HG03025 (cell line): ENCODE measurements at regions not wholly inside any gene's neighbourhood (a gene's known extent, or its start where the extent isn't known, plus 50 kb on each side); places are given as distances from the start of the nearest gene placed in this dataset.

Experiments
- ATAC-seq: cut with Tn5 transposase; IDR thresholded peaks from one replicate; pipeline ENCODE4 v1.9.1; 2021; ENCODE audit warnings: mild to moderate bottlenecking, moderate library complexity; ENCODE audit not compliant: unreplicated experiment, low FRiP score

DNA sequence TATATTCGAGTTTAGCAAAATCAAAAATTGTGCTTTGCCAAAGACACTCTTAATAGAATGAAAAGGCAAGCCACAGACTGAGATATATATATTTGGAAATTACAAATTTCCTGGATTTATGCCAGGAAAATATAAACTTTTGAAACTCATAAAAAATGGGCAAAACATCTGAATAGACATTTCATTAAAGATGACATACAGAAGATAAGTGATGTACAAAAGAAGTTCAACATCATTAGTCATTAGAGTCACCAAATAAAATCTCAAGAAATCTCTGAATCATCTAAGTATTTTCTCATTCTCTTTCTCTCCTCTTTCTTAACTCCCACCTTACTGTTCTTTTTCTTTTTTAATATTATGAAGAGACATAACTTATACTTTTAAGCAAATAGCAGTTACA lies 921.1 kb downstream of the DSC3 start:
- ATAC-seq: no peak

DNA sequence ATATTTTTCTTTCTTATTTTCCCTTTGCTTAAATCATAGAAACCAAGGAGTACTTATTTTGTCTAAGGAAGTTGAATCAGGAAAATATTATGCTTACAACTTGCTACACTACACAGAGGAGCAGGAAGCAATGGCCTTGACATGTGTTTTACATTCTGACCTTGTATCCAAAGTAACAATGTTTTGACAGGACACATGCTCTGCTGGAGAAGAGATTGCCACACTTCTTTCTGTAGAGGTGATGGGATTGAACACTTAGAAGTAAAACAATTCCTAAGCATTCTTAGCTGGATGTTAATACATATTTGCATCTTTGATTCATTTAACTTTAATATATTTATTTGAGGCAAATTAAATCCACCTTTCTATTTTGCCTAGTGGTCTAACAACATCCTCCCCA lies 929.1 kb downstream of the DSC3 start:
- ATAC-seq: no peak

DNA sequence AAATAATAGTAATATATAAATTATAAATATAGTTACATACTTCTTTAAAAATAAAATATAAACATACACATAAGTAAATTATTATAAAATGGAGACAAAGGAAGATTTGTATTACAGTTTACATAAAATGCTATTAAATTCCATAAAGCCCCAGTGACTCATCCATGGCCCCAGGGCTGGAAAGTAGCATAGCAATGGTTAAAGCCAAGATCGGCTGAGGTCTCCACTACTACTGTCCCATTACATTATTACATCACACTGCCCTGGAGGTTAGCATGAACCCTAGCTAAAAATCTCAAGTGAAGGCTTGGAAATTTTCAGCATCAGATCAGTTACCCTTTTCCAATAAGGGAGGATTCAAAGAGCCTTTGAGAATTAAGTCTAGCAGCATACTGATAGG lies 936.2 kb downstream of the DSC3 start:
- ATAC-seq: no peak

DNA sequence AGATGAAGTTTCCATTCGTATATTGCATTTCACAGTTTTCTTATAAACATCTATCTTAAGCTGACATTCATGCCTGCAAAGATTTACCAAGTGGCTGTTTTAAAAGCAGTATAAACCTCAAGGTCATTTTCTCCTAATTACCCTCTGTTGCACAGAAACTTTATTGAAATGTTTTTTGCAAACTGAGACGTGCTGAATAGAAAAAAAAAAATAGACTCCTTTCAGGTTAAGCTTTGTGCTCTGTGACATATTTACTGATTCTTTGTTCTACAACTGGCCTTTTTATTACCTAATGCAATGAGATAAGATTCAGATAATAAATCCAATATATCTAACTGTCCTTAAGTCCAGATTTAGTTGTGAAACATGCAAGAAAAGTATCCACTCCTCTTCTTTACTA lies 938.7 kb downstream of the DSC3 start:
- no peak for ATAC-seq

DNA sequence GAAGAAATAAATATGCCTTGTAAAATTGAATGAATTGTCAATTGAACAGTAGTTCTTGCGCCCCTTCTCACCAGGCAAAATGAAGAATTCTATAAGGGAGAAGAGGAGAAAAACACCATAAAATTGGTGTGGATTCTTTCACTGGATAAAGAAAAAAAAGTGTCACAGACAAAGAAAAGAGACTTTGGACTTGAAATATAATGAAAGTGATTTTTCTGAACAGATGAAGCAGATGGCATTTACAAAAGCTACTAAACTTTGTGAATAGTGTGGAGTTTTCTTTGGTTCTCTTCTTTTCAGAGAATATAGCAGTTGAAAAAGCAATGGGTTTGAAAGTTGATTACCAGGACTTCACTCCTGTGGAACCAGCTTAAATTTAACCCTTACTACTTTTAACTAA lies 945.7 kb downstream of the DSC3 start:
- no peak for ATAC-seq

DNA sequence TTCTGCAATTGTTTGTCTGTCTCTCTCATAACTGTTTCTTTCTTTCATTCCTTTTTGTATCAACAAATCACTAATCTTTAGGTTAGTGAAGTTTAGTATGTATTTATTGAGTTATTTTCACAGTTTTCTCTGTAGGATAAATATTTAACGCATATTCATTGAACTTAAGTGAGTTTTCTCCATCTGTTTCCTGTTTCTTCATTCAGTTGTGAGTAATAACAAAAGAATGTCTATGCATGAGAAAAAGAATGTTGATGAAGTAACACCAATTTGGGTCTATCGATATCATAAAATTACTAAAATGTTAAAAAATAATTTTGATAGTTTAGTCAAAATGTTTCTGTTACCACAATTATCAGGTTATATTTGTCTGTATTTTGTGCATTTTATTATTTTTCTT lies 948.0 kb downstream of the DSC3 start:
- ATAC-seq: no peak

DNA sequence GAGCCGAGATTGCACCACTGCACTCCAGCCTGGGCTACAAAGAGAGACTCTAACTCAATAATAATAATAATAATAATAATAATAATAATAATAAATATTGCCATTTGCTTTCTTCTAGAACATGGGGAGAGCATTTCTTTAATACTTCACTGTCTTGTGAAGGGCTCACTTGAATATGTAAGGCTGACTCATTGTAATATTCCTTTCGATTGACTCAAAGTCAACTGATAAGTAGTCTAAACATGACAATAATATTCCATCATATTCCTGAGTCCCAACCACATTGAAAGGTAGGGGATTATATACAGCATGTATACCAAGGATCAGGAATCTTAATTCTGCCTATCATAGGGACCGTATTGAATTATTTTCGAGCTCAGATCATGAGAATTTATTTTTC lies 949.2 kb downstream of the DSC3 start:
- ATAC-seq: no peak

DNA sequence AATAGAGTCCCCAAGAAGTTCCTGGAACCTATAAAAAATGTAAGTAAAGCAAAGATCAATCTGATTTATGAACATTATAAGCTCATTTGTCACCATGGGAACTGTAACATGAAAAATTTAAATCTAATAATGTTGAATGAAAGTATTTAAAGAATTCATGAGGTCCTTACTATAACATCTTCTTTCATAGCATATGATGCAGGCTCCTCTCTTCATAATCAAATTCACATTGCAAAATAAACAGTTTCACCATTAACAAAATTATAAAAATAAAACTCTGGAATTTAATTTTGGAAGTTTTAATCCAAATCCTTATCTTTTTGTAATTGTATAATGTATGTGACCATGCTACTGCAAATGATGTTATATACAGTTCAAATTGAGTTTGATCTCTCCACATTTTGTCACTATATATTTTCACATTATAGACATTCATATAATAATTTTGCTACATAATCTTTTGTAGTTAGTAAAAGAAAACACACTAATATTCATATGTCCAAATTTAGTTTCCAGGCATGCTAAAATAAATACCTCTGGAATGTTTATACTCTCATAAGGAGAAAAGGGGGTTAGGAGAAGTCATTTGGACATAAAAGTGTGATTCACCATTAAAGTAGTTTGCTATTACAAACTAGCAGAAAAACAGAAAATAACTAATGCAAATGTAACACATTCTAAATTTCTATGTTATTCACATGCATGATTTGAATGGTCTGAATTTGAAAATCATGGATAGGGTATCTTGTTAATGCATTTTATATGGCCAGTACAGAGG lies 954.1 kb downstream of the DSC3 start:
- ATAC-seq: no peak

DNA sequence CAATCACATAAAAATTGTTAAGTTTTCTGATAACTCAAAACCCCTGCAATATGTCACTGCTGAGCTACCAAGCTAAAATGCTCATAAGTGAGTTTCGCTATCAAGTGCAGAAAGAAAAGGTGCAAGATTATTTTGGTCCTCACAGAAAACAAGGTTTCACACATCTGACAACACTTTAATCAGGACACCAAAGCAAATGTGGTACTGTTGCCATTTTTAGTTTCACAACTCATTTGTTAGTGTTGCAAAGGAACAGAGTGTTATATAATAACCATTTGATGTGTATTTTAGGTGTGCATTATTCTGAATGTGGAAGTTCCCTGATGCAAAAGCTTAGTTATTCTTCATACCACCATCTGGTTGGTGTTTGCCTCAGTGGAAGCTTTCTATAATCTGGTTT lies 956.2 kb downstream of the DSC3 start:
- no peak for ATAC-seq

DNA sequence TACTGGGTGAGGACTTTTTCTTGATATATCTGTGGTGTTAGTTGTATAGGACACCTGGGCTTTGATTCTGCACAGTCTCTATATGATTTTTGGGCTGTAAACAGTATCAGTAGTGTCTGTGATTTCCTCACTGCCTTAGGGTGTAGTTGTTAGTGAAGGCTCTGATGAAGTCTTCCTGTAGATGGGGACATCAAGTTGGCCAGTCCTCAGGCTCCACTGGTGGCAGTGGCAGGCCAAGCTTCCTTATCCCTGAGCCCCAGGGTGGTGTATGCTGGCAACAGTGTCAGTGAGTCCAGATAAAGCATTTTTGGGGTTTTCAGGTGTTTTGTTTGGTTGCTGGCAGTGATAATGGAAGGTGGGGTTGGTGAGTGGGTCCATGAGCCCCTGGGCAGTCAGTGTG lies 961.4 kb downstream of the DSC3 start:
- no peak for ATAC-seq

DNA sequence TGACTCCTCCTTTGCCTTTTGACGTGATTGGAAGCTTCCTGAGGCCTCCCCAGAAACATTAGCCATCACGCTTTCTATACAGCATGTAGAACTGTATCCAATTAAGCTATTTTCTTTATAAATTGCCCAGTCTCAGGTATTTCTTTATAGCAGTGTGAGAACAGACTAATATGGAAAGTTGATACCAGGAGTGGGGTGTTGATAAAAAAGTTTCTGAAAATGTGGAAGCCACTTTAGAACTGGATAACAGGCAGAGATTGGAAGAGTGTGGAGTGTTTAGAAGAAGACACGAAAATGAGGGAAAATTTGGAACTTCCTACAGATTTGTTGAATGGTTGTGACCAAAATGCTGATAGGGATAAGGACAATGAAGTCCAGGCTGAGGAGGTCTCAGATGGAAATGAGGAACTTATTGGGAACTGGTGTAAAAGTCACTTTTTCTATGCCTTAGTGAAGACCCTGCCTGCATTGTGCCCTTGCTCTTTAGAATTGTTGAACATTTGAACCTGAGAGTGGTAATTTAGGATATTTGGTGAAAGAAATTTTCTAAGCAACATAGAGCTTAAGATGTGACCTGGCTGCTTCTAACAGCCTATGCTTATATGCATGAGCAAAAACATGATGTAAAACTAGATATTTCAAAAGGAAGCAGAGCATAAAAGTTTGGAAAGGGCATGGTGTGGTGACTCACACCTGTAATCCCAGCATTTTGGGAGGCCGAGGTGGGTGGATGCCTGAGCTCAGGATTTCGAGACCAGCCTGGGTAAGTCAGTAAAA lies 969.7 kb downstream of the DSC3 start:
- ATAC-seq: no peak

DNA sequence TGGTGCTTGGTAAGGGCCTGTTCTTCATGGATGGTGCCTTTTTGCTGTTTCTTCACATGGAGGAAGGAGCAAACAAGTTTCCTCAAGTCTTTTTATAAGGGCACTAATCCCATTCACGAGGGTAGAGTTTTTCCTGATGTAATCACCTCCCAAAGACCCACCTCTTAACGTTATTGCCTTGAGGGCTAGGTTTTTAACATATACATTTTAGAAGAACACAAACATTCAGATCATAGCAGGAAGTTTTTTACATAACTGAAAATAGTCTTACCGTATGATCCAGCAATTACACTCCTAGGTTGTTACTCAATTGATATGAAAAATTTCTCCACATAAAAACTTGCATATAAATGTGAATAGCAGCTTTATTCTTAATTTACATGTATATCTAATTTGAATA lies 976.3 kb downstream of the DSC3 start:
- ATAC-seq: no peak

DNA sequence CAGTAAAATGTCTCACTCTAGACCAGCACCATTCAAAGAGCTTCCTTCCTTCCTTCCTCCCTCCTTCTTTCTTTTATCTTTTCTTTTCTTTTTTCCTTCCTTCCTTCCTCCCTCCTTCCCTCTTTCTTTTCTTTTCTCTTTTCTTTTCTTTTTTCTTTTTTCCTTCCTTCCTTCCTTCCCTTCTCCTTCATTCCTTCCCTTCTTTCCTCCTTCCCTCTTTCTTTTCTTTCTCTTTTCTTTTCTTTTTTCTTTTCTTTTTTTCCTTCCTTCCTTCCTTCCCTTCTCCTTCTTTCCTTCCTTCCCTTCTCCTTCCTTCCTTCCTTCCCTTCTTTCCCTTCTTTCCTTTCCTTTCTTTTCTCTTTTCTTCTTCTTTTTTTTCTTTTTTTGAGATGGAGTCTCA lies 985.1 kb downstream of the DSC3 start:
- ATAC-seq: no peak

DNA sequence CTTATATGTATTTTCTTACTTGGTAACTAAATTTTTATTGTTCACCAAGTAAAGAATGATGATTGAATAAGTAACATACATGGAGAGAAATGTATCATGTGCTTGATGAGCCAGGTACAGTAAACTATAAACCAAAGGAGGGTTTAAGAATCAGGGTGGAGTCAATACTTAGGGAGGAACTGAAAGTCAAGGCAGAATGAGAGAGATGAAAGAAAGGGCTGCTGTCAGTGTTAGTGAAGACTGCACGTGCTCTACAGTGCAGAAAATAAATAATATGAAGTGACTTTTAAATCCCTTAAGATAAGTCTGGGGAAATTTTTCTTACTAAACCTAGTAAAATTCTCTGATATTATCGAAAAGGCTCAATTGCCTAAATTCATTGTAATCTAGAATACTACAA lies 986.0 kb downstream of the DSC3 start:
- no peak for ATAC-seq

DNA sequence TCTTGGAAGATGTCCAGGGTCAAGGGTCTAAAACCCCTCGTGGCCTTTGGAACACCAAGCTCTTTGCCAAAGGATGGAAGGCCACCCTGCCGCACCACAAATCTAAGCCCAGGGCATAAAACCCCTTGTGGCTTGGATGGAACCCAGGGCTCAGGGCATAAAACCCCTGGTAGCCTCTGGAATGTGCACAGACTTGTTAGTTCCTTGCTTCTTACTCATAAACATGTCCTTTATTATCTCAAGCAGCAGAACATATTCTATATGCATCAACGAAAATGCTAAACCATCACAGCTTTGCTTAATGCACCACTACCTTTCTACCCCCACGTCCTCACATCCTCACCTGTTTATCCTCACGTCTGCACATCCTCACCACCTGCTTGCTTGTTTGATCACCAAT lies 998.0 kb downstream of the DSC3 start:
- no peak for ATAC-seq

DNA sequence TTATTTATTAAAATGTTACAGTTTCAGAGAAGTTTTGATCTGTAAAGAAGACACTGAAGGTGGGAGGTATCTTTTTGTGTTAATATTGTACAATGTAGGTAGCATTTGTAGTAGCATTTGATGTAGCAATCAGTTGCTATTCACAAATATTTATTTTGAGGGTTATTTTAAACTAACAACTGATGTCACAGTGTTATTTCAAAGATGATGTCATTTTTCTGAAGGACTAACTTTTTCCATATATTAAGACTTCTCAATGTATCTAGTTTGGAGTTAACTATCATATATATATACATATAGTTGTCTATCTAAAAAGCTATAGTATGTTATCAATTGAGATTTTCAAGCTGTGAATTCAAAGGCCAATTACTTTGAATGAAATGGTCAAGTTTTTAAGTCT lies 1003.3 kb downstream of the DSC3 start:
- ATAC-seq: no peak

DNA sequence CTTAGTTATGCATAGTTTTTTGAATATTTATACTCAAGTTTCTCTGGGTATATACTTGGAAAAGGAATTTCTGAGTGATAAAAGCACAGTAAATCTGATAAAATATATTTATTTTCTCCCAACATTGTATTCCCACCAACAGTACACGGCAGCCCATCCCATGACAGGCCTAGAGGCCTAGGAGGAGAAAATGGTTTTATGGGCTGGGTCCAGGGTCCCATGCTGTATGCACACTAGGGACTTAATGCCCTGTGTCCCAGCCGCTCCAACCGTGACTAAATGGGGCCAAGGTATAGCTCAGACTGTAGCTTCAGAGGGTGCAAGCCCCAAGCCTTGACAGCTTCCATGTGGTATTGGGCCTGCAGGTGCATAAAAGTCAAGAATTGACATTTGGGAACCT lies 1007.7 kb downstream of the DSC3 start:
- ATAC-seq: no peak

DNA sequence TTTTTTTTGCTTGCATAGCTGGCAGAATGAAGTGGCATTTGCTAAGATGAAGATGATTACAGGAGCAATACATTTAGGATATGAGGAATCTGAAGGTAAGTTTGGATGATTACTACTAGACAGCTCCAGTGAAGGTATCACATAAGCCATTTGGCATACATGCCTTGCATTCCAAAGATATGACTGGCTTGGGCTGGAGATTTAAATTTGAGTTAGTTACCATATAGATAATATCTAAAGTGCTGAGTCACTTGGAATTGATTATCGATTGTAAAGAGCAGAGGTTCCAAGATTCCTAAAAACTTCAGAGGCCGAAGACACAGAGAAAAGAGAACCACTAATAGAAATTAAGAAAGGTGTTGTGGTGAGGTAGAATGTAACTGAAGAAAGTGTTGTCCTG lies 1026.4 kb downstream of the DSC3 start:
- no peak for ATAC-seq

DNA sequence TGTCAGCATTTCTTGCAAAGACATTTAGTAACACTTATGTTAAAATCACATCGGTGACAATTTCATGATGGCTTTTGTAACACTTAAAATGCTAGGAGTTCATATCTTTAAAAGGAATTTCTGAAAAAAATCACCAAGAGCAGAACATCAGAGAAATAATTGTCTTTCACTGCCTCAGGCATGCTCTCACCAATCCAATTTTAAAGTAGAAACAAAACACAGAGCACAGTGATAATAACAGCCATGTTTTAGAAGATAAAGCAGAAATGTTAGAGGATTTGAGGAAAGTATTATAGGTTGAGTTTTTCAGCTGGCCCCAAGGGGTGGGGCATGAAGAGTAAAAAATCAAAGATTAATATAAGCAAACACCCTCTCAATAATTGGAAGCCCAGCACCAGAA lies 1037.6 kb downstream of the DSC3 start:
- ATAC-seq: no peak

DNA sequence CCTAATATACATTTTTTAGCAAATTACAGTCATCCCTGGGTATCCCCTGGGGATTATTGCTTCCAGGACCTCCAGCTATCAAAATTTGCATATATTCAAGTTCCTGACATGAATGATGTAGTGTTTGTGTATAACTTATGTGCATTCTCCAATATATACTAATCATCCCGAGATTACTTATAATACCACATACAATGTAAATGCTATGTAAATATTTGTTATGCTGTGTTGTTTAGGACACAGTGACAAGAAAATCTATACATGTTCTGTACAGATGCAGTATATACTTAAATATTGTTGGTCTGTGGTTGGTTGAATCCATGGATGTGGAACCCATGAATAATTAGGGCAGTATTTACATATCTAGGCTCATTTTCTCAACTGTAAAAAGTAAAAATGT lies 1060.3 kb downstream of the DSC3 start:
- no peak for ATAC-seq

DNA sequence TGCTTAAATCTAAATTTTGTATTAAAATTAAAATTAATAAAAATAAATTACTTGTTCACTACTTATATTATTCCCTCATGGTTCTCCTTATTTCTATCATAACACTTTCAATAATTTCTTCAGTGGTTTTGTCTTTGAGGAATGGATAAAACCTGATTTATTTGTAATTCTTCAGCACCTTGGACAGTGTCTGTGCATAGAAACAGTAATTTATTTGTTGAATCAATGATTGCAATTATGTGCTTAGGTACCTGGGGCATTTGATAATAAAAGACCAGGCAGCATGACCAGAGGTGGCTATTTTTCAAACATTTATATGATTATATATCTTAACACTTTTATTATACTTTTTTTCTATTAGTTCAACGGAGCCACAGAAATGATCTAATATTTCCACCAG lies 1062.7 kb downstream of the DSC3 start:
- ATAC-seq: no peak

DNA sequence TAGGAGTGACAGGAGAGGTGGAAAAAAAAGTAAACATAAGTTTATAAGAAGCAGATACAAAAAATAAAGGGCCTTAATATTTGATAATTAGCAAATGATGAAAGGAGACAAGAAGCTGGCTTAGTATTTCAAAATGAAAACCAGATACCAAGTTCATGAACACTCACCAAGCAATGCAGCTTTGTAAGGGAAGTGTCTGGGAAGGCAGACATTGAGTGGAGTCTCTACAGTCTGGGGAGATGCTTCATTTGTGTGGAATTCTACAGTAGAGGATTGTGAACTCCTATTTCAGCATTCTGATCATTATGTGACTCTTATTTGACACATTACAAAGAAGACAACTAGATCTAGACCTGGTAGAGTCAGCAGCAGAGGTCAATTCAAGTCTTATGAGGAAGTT lies 1072.7 kb downstream of the DSC3 start:
- no peak for ATAC-seq
